ENCODE measurements at regions not wholly inside any gene's neighbourhood (a gene's known extent, or its start where the extent isn't known, plus 50 kb on each side); places are given as distances from the start of the nearest gene placed in this dataset.
"Not testable (repeated sequence)": the region's sequence is repeated elsewhere in the genome, so short reads cannot be mapped to it uniquely, and the experiment has no call there.

GRCh38 chr3:135412475-135412874 lies 553.1 kb upstream of the PPP2R3A start:
- H3K27ac ChIP-seq = no peak overlapping the region
- TF ChIP-seq CTCF (IDR thresholded peaks at IDR 0.05) = no peak
- ATAC-seq (ENCODE audit: insufficient number of reproducible peaks, low FRiP score, low read depth) = no peak

GRCh38 chr3:135416182-135416581 lies 549.3 kb upstream of the PPP2R3A start:
- no peak for TF ChIP-seq CTCF (IDR thresholded peaks at IDR 0.05)
- H3K27ac ChIP-seq = no peak overlapping the region
- no peak overlapping the region for H3K4me3 ChIP-seq
- H3K9me3 ChIP-seq = no peaks in the 10 kb centered on the region
- H3K27me3 ChIP-seq (replicated peaks; ENCODE audit: insufficient read depth) = no peaks in the 10 kb centered on the region
- no peaks in the 10 kb centered on the region for H3K4me1 ChIP-seq (ENCODE audit: control insufficient read depth in 1 of 2, low read depth in 2 of 2)
- ATAC-seq (ENCODE audit: insufficient number of reproducible peaks, low FRiP score, low read depth) (no peak), DNase-seq (ENCODE audit: low spot score) (no peak)
- no peaks in the 10 kb centered on the region for H3K36me3 ChIP-seq

More at GRCh38 chr3:135412475-135412874, 553.1 kb upstream of the PPP2R3A start:
- no peaks in the 10 kb centered on the region for H3K36me3 ChIP-seq
- no peaks in the 10 kb centered on the region for H3K4me1 ChIP-seq (ENCODE audit: control insufficient read depth in 1 of 2, low read depth in 2 of 2)
- no peaks in the 10 kb centered on the region for H3K9me3 ChIP-seq
- H3K4me3 ChIP-seq = no peak overlapping the region
- no peaks in the 10 kb centered on the region for H3K27me3 ChIP-seq (replicated peaks; ENCODE audit: insufficient read depth)
- no peak for DNase-seq (ENCODE audit: low spot score)

- Histone ChIP-seq H3K27me3 (replicated peaks; ENCODE audit: insufficient read depth) (no peaks in the 10 kb centered on the region), H3K27ac (no peak overlapping the region), H3K4me1 (ENCODE audit: control insufficient read depth in 1 of 2, low read depth in 2 of 2) (no peaks in the 10 kb centered on the region), H3K9me3 (no peaks in the 10 kb centered on the region), H3K36me3 (no peaks in the 10 kb centered on the region), H3K4me3 (no peak overlapping the region)
- TF ChIP-seq CTCF (IDR thresholded peaks at IDR 0.05) = no peak
- ATAC-seq (ENCODE audit: insufficient number of reproducible peaks, low FRiP score, low read depth) (no peak), DNase-seq (ENCODE audit: low spot score) (no peak)
These were observed 546.4 kb upstream of the PPP2R3A start for GRCh38 chr3:135419155-135419554.

- no peaks in the 10 kb centered on the region for H3K9me3 ChIP-seq
- TF ChIP-seq CTCF (IDR thresholded peaks at IDR 0.05) = no peak
These were observed 539.0 kb upstream of the PPP2R3A start for GRCh38 chr3:135426508-135426907.

GRCh38 chr3:135432402-135432801 lies 533.1 kb upstream of the PPP2R3A start:
- Histone ChIP-seq H3K27me3 (replicated peaks; ENCODE audit: insufficient read depth) (no peaks in the 10 kb centered on the region), H3K4me3 (no peak overlapping the region), H3K4me1 (ENCODE audit: control insufficient read depth in 1 of 2, low read depth in 2 of 2) (no peaks in the 10 kb centered on the region), H3K9me3 (no peaks in the 10 kb centered on the region), H3K36me3 (no peaks in the 10 kb centered on the region), H3K27ac (no peak overlapping the region)
- no peak for ATAC-seq (ENCODE audit: insufficient number of reproducible peaks, low FRiP score, low read depth)
- DNase-seq (ENCODE audit: low spot score) = no peak
- TF ChIP-seq CTCF (IDR thresholded peaks at IDR 0.05) = no peak

More at GRCh38 chr3:135426508-135426907, 539.0 kb upstream of the PPP2R3A start:
- ATAC-seq (ENCODE audit: insufficient number of reproducible peaks, low FRiP score, low read depth) (no peak), DNase-seq (ENCODE audit: low spot score) (no peak)
- Histone ChIP-seq H3K27me3 (replicated peaks; ENCODE audit: insufficient read depth) (no peaks in the 10 kb centered on the region), H3K27ac (no peak overlapping the region), H3K4me3 (no peak overlapping the region), H3K4me1 (ENCODE audit: control insufficient read depth in 1 of 2, low read depth in 2 of 2) (no peaks in the 10 kb centered on the region), H3K36me3 (no peaks in the 10 kb centered on the region)

GRCh38 chr3:135438889-135439597 lies 526.5 kb upstream of the PPP2R3A start:
- H3K4me1 ChIP-seq (ENCODE audit: control insufficient read depth in 1 of 2, low read depth in 2 of 2); DNase-seq (ENCODE audit: low spot score); H3K4me3 ChIP-seq; ATAC-seq (ENCODE audit: insufficient number of reproducible peaks, low FRiP score, low read depth); H3K27ac ChIP-seq; H3K27me3 ChIP-seq (replicated peaks; ENCODE audit: insufficient read depth); H3K36me3 ChIP-seq; H3K9me3 ChIP-seq: not testable (repeated sequence)

GRCh38 chr3:135439632-135440031 lies 525.9 kb upstream of the PPP2R3A start:
- not testable (repeated sequence) for H3K36me3 ChIP-seq; ATAC-seq (ENCODE audit: insufficient number of reproducible peaks, low FRiP score, low read depth); H3K27ac ChIP-seq; H3K4me1 ChIP-seq (ENCODE audit: control insufficient read depth in 1 of 2, low read depth in 2 of 2); H3K27me3 ChIP-seq (replicated peaks; ENCODE audit: insufficient read depth); H3K9me3 ChIP-seq; H3K4me3 ChIP-seq; DNase-seq (ENCODE audit: low spot score)
